ENCODE measurements at regions not wholly inside any gene's neighbourhood (a gene's known extent, or its start where the extent isn't known, plus 50 kb on each side); places are given as distances from the start of the nearest gene placed in this dataset.
"Not testable (repeated sequence)": the region's sequence is repeated elsewhere in the genome, so short reads cannot be mapped to it uniquely, and the experiment has no call there.

GRCh38 chrX:45621376-45622041 lies 420.8 kb upstream of the DIPK2B start:
- no peaks in the 10 kb centered on the region for H3K4me1 ChIP-seq
- FAIRE-seq (no peak), DNase-seq (no peak), ATAC-seq (no peak)
- H3K27me3 ChIP-seq = no peaks in the 10 kb centered on the region
- TF ChIP-seq, protein P1, sequence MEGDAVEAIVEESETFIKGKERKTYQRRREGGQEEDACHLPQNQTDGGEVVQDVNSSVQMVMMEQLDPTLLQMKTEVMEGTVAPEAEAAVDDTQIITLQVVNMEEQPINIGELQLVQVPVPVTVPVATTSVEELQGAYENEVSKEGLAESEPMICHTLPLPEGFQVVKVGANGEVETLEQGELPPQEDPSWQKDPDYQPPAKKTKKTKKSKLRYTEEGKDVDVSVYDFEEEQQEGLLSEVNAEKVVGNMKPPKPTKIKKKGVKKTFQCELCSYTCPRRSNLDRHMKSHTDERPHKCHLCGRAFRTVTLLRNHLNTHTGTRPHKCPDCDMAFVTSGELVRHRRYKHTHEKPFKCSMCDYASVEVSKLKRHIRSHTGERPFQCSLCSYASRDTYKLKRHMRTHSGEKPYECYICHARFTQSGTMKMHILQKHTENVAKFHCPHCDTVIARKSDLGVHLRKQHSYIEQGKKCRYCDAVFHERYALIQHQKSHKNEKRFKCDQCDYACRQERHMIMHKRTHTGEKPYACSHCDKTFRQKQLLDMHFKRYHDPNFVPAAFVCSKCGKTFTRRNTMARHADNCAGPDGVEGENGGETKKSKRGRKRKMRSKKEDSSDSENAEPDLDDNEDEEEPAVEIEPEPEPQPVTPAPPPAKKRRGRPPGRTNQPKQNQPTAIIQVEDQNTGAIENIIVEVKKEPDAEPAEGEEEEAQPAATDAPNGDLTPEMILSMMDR (IDR thresholded peaks at IDR 0.05) = no peak
- no peak overlapping the region for H3K27ac ChIP-seq
- no peak overlapping the region for H3K4me3 ChIP-seq
- no peaks in the 10 kb centered on the region for H3K36me3 ChIP-seq
- intact Hi-C loops (cut with DNase I) = no loop called here
- H3K9me3 ChIP-seq = no peaks in the 10 kb centered on the region
- WGBS, 2 donors = 55 to 61% methylated on average over 7 of the region's 7 CpGs

DNA sequence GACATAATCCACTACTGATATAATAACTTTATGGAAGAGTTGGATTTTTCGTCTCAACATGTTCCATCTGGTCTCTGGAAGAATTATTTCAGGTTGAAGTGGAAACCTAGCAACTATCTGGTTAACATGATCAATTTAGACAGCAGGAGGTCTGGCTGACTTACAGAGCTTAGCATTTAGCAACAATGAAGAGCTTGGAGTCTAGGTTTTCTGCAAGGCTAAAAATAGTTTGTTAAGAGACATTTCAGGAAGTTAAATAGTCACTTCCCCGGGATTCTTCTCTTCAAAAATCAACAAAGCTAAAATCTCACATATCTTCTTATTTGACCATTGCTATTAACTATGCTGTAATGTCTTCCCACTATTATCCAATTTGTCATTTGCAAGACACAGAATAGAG lies 418.6 kb upstream of the DIPK2B start:
- no peaks in the 10 kb centered on the region for H3K27me3 ChIP-seq
- FAIRE-seq (no peak), DNase-seq (no peak), ATAC-seq (peak in 2 of 4 donors; percentile 44 to 64)
- H3K4me1 ChIP-seq = no peaks in the 10 kb centered on the region
- H3K9me3 ChIP-seq = no peaks in the 10 kb centered on the region
- TF ChIP-seq, protein P1 (IDR thresholded peaks at IDR 0.05) = no peak
- no peak overlapping the region for H3K27ac ChIP-seq
- intact Hi-C loops (cut with DNase I) = no loop called here
- H3K36me3 ChIP-seq = no peaks in the 10 kb centered on the region
- 16 to 20% methylated on average over 2 of the region's 2 CpGs for WGBS, 2 donors
- no peak overlapping the region for H3K4me3 ChIP-seq

DNA sequence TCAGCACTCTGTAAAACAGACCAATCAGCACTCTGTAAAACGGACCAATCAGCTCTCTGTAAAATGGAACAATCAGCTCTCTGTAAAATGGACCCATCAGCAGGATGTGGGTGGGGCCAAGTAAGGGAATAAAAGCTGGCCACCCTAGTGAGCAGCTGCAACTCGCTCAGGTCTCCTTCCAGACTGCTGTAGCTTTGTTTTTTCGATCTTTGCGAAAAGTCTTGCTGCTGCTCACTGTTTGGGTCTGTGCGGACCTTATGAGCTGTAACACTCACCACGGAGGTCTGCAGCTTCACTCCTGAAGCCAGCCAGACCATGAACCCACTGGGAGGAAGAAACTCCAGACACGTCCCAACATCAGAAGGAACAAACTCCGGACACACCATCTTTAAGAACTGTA lies 414.9 kb upstream of the DIPK2B start:
- H3K4me1 ChIP-seq; H3K9me3 ChIP-seq; H3K36me3 ChIP-seq; H3K27me3 ChIP-seq; FAIRE-seq; intact Hi-C loops (cut with DNase I); DNase-seq; ATAC-seq; H3K4me3 ChIP-seq; H3K27ac ChIP-seq: not testable (repeated sequence)
- WGBS, 2 donors = 70 to 77% methylated on average over 8 of the region's 8 CpGs

DNA sequence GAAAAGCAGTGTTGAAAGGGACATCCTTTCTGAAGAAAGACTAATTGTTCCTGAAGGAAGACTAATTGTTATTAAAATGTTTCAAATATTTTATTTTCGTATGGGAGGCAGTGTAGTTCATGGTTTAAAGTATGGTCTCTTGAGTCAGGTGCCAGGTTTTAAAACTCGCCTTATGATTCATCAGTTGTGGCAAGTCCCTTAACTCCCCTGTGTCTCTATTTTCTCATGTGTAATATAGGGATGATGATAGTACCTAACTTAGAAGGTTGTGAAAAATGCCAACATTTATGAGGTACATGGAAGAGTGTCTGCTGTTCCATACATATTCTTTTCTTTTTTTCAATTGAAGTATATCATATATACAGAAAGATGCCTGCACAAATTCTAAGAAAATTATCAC lies 414.2 kb upstream of the DIPK2B start:
- no peaks in the 10 kb centered on the region for H3K4me1 ChIP-seq
- no peak for ATAC-seq
- no peak for FAIRE-seq

DNA sequence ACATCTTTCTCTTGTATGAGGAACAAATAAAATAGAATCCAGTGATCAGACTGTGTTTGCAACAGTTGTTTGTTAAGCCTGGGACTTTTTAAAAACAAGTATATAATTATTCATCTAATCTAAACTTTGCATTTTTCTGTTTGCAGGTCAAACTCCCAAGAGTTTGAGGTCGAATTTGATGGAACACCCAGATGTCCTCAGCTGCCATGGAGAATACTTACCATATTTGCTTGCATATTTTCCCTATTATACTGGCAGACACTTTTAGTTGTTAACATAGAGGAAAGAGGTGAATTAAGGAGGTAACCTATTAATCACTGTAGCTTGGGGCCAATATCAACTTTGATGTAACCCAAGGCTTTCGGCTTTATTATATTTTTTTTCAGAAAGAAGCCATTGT lies 401.5 kb upstream of the DIPK2B start:
- FAIRE-seq = no peak
- no peak for ATAC-seq
- intact Hi-C loops (cut with DNase I) = no loop called here
- 36 to 39% methylated on average over 2 of the region's 2 CpGs for WGBS, 2 donors
- no peaks in the 10 kb centered on the region for H3K9me3 ChIP-seq
- H3K4me1 ChIP-seq = no peaks in the 10 kb centered on the region
- no peak for DNase-seq
- no peak overlapping the region for H3K27ac ChIP-seq
- peaks cover 0 to 13% (median 2%) of the 10 kb centered on the region in 4 donors for H3K27me3 ChIP-seq
- TF ChIP-seq, protein P1 (IDR thresholded peaks at IDR 0.05) = no peak
- no peak overlapping the region for H3K4me3 ChIP-seq
- H3K36me3 ChIP-seq = no peaks in the 10 kb centered on the region

More for the DNA sequence above, 414.2 kb upstream of the DIPK2B start:
- H3K27ac ChIP-seq = no peak overlapping the region
- H3K9me3 ChIP-seq = no peaks in the 10 kb centered on the region
- TF ChIP-seq, protein P1 (IDR thresholded peaks at IDR 0.05) = no peak
- no peak overlapping the region for H3K4me3 ChIP-seq
- no peak for DNase-seq
- H3K27me3 ChIP-seq = no peaks in the 10 kb centered on the region
- WGBS, 2 donors = 39 to 44% methylated on average over 2 of the region's 2 CpGs
- no peaks in the 10 kb centered on the region for H3K36me3 ChIP-seq
- intact Hi-C loops (cut with DNase I) = no loop called here
